Activated naive CD8-positive, alpha-beta T cell treated with anti-CD3 and anti-CD28 coated beads, Interleukin-2, amount 10 ng/mL, durations not matched to agents 7 days and 5 days (primary cell): ENCODE measurements at regions not wholly inside any gene's neighbourhood (a gene's known extent, or its start where the extent isn't known, plus 50 kb on each side); places are given as distances from the start of the nearest gene placed in this dataset.

Experiments used
- ATAC-seq: fragments of 150-1000 bp; cut with Tn5 transposase; one replicate; pipeline ENCODE4 v1.10.0; 2021; ENCODE audit warnings: low read depth, moderate library complexity
- POLR2A ChIA-PET: fragments of 350-600 bp; sonication (Branson Sonifier 250); formaldehyde crosslinking; loops from one replicate; lab custom pipeline; 2021; ENCODE audit warnings: antibody characterized with exemption; lab: Charles Lee
- DNase-seq: peaks from one replicate; pipeline ENCODE4 v3.0.0; 2021
- H3K27ac Mint-ChIP-seq: one replicate; pipeline ENCODE4 v1.8.0; 2022; ENCODE audit warnings: mild to moderate bottlenecking, mixed read lengths
- H3K27me3 Mint-ChIP-seq: one replicate; pipeline ENCODE4 v1.8.0; 2022; ENCODE audit warnings: mild to moderate bottlenecking, moderate library complexity, mixed read lengths
- H3K36me3 Mint-ChIP-seq: one replicate; pipeline ENCODE4 v1.8.0; 2021; ENCODE audit warnings: mild to moderate bottlenecking, mixed read lengths
- H3K4me1 Mint-ChIP-seq: one replicate; pipeline ENCODE4 v1.8.0; 2021; ENCODE audit warnings: mixed read lengths
- H3K4me3 Mint-ChIP-seq: one replicate; pipeline ENCODE4 v1.8.0; 2022; ENCODE audit warnings: mild to moderate bottlenecking, moderate library complexity, mixed read lengths
- H3K9me3 Mint-ChIP-seq: one replicate; pipeline ENCODE4 v1.8.0; 2021; ENCODE audit warnings: mixed read lengths

DNA sequence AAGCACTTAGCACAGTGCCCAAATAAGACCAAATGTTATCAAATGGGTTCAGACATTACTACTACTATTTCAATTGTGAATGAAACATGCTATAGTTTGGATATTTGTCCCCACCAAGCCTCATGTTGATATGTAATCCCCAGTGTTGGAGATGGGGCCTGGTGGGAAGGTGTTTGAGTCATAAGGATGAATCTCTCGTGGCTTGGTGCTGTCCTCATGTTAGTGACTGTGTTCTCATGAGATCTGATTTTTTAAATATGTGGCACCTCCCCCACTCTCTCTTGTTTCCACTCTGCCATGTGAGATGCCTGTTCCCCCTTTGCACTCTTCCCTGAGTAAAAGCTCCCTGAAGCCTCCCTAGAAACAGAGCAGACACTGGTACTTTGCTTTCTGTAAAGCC is 148.7 kb upstream of the TGFBR2 start:
- no peak overlapping the region for H3K27ac Mint-ChIP-seq
- POLR2A ChIA-PET: interaction anchor here (0.6 kb wide), 1 partner anchor 13 kb away, joined by 4 read pairs; no protein-coding TSS in a partner anchor

DNA sequence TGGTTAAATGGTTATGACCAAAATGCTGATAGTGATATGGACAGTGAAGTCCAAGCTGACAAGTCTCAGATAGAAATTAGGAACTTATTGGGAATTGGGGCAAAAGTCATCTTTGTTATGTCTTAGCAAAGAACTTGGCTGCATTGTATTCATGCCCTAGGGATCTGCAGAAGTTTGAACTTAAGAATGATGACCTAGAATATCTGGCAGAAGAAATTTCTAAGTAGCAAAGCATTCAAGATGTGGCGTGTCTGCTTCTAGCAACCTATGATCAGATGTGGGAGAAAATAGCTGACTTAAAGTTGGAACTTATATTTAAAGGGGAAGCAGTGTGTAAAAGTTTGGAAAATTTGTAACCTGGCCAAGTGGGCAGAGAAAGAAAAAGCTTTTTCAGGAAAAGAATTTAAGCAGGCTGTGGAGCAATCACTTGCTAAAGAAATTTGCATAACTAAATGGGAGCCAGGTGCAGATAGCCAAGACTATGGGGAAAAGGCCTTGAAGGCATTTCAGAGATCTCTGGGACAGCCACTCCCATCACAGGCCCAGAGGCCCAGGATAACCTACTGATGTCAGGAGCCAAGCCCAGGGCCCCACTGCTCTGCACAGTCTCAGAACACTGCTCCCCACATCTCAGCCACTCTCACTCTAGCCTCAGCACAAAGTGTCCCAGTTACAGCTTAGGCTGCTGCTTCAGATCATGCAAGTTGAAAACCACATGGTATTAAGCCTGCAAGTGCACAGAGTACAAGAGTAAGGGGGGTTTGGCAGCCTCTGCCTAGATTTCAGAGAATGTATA is 147.8 kb upstream of the TGFBR2 start:
- POLR2A ChIA-PET: no interaction called here
- DNase-seq: no peak
- Mint-ChIP-seq H3K4me3 (no peak overlapping the region), H3K4me1 (peaks cover 6% of the 10 kb centered on the region), H3K9me3 (peaks cover 13% of the 10 kb centered on the region), H3K36me3 (peaks cover 16% of the 10 kb centered on the region), H3K27me3 (no peaks in the 10 kb centered on the region), H3K27ac (no peak overlapping the region)
- no peak for ATAC-seq

More for the DNA sequence above, 148.7 kb upstream of the TGFBR2 start:
- H3K27me3 Mint-ChIP-seq: no peaks in the 10 kb centered on the region
- H3K4me1 Mint-ChIP-seq: peaks cover 6% of the 10 kb centered on the region
- ATAC-seq: no peak
- H3K9me3 Mint-ChIP-seq: peaks cover 12% of the 10 kb centered on the region
- no peak overlapping the region for H3K4me3 Mint-ChIP-seq
- peaks cover 16% of the 10 kb centered on the region for H3K36me3 Mint-ChIP-seq
- no peak for DNase-seq

DNA sequence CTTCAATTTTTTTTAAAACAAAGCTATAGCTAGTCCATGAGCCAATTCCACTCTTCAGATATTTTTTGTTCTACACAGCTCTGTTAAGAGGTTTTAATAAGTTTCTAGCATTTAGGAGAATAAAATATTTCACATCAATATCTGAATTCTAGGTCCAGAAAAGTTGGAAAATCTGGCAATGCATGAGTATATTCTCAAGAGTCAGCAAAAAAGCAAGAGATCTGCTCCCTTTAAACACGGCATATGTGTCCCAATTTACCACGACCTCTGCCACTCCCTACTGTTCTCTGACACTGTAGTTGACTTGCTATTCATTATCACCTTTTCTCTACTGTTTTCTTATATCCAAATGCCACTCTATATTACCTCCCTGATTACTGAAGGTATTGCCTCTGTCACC is 145.1 kb upstream of the TGFBR2 start:
- H3K4me3 Mint-ChIP-seq: no peak overlapping the region
- H3K27ac Mint-ChIP-seq: no peak overlapping the region
- peaks cover 3% of the 10 kb centered on the region for H3K4me1 Mint-ChIP-seq
- peaks cover 12% of the 10 kb centered on the region for H3K9me3 Mint-ChIP-seq
- ATAC-seq (no peak), DNase-seq (no peak)
- peaks cover 14% of the 10 kb centered on the region for H3K36me3 Mint-ChIP-seq
- POLR2A ChIA-PET: no interaction called here
- H3K27me3 Mint-ChIP-seq: no peaks in the 10 kb centered on the region

DNA sequence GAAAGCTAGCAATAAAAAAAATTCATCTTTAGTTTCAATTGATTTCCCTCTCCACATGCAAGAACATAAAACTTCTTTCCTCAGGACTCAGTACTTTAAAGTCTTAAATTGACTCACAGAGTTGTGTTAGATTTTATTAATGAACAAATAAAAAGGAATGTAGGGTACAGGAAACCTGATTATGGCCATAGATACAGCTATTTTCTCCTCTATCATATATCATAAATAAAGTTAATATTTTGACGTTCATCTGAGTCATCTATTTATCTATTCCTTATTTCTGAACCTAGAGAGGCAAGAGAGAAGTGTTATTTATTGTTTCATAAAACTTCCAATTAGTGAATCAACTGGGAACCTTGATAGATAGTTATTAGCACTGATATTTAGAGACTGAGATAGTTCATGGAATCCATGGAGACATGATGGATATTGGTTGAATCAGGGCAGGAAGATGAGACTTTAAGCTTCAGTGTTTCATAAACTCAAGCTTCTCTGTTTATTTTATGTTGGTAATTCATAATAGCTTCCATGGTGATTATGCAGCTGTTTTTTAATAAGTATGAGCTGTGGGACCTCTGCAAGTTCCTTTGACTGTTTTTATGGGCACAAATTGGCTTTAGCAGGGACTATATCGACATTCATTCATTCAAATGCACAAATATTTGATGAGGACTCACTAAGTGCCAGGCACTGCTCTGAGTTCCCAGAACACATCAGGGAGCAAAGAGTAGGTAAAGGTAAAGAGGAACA is 143.5 kb upstream of the TGFBR2 start:
- H3K27ac Mint-ChIP-seq: no peak overlapping the region
- no peaks in the 10 kb centered on the region for H3K4me1 Mint-ChIP-seq
- H3K9me3 Mint-ChIP-seq: peaks cover 12% of the 10 kb centered on the region
- no peak overlapping the region for H3K4me3 Mint-ChIP-seq
- peaks cover 11% of the 10 kb centered on the region for H3K36me3 Mint-ChIP-seq
- DNase-seq: no peak
- POLR2A ChIA-PET: no interaction called here
- ATAC-seq: no peak
- H3K27me3 Mint-ChIP-seq: no peaks in the 10 kb centered on the region

DNA sequence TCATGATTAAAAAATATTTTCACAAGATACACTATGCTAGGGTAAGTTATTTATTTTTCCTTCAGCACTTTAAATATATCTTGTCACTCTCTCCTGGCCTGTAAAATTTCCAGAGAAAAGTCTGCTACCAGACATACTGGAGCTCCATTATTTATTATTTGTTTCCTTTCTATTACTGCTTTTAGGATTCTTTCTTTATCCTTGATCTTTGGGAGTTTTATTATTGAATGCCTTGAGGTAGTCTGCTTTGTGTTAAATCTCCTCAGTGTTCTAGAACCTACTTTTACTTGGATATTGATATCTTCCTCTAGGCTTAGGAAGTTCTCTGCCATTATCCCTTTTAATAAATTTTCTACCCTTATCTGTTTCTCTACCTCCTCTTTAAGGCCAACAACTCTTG is 142.0 kb upstream of the TGFBR2 start:
- H3K27me3 Mint-ChIP-seq: no peaks in the 10 kb centered on the region
- no peak overlapping the region for H3K27ac Mint-ChIP-seq
- H3K9me3 Mint-ChIP-seq: peaks cover 11% of the 10 kb centered on the region
- H3K4me1 Mint-ChIP-seq: peaks cover 1% of the 10 kb centered on the region
- ATAC-seq (no peak), DNase-seq (no peak)
- H3K4me3 Mint-ChIP-seq: no peak overlapping the region
- H3K36me3 Mint-ChIP-seq: peaks cover 13% of the 10 kb centered on the region
- POLR2A ChIA-PET: no interaction called here

DNA sequence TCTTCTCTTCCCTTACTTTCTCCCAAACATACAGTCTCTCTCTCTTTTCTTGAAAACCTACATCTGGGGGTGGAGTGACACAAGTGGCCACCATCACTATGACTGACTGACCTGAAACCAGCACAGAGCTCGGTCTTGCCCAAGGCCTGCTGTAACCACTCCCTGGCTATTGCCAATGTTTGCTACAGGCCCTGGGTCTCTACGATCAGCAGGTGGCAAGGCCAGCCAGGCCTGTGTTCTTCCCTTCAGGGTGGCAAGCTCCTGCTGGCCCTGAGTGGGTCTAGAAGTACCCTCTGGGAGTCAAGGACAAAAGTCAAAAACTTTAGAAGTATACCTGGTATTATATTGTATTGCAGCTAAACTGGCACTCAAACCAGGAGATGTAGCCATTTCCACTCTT is 140.9 kb upstream of the TGFBR2 start:
- Mint-ChIP-seq H3K4me3 (no peak overlapping the region), H3K27ac (no peak overlapping the region), H3K9me3 (peaks cover 11% of the 10 kb centered on the region), H3K27me3 (no peaks in the 10 kb centered on the region), H3K4me1 (peaks cover 4% of the 10 kb centered on the region), H3K36me3 (peaks cover 8% of the 10 kb centered on the region)
- DNase-seq (no peak), ATAC-seq (no peak)
- POLR2A ChIA-PET: no interaction called here

DNA sequence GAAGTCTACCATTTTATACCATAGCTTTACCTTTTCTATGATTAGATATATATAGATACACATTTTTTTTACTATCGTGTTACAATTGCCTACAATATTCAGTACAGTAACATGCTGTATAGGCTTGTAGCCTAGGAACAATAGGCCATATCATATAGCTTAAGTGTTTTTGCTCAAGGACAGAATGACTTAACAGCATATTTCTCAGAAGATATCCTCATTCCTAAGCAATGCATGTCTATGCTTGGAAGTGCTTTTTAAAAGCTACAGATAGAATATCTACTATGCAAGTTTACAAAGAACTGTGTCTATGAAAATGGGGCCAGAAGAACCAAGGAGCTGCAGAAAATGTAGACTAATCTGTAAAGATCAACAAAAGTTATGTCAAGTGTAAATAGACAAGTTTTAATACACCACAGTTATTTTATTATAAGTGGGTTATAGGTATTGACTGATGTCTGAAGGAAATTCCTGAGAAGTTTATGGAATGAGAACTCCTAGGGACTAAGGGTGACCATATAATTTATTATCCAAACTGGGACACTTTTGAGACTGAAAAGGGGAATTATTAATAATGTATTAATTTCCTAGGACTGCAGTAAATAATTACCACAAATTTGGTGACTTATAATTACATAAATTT is 138.7 kb upstream of the TGFBR2 start:
- Mint-ChIP-seq H3K27ac (no peak overlapping the region), H3K9me3 (peaks cover 9% of the 10 kb centered on the region)
- DNase-seq: no peak

DNA sequence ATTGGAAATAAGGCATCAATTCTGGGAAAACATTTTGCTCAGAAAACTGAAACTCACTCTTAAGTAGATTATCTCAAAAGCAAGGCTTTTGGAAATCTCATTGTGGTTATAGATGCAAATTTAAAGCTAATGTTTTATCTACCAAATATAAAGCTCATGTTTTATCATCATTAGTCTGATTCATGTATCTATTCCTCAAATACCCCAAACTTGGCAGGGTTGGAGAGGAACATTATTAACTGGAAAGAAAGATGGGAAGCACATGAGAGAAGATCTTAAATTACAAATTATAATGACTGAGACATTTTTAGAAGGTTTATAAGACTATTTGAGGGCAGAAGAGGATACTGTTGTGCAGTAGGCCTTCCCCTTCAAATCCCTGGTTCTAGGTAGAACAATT is 137.3 kb upstream of the TGFBR2 start:
- peaks cover 10% of the 10 kb centered on the region for H3K36me3 Mint-ChIP-seq
- ATAC-seq (no peak), DNase-seq (no peak)
- H3K9me3 Mint-ChIP-seq: peaks cover 9% of the 10 kb centered on the region
- no peaks in the 10 kb centered on the region for H3K27me3 Mint-ChIP-seq
- peaks cover 5% of the 10 kb centered on the region for H3K4me1 Mint-ChIP-seq
- H3K4me3 Mint-ChIP-seq: no peak overlapping the region
- POLR2A ChIA-PET: no interaction called here
- no peak overlapping the region for H3K27ac Mint-ChIP-seq

More for the DNA sequence above, 138.7 kb upstream of the TGFBR2 start:
- POLR2A ChIA-PET: no interaction called here
- peaks cover 5% of the 10 kb centered on the region for H3K4me1 Mint-ChIP-seq
- peaks cover 4% of the 10 kb centered on the region for H3K36me3 Mint-ChIP-seq
- H3K4me3 Mint-ChIP-seq: no peak overlapping the region
- no peak for ATAC-seq
- no peaks in the 10 kb centered on the region for H3K27me3 Mint-ChIP-seq

DNA sequence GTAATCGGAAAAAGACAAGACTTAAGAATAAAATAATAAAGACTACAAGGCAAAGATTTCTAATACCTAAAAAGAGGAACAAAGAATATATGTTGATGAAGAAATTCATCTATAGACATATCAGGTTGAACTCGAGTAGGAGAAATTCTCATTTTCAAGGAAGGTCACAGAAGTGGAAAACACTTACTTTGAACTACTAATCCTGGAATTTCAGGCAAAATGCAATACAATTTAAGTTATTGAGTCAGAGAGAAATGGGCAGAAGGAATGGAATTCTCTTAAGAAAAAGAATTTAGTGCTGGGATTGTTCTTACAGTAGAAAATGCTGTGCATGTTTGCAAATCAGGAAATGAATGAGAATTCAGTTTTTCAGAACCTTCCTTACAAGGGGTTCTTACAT is 135.9 kb upstream of the TGFBR2 start:
- Mint-ChIP-seq H3K27me3 (no peaks in the 10 kb centered on the region), H3K4me1 (peaks cover 14% of the 10 kb centered on the region), H3K27ac (no peak overlapping the region), H3K9me3 (peaks cover 9% of the 10 kb centered on the region), H3K4me3 (no peak overlapping the region), H3K36me3 (peaks cover 11% of the 10 kb centered on the region)
- ATAC-seq: no peak
- DNase-seq: no peak
- POLR2A ChIA-PET: no interaction called here

DNA sequence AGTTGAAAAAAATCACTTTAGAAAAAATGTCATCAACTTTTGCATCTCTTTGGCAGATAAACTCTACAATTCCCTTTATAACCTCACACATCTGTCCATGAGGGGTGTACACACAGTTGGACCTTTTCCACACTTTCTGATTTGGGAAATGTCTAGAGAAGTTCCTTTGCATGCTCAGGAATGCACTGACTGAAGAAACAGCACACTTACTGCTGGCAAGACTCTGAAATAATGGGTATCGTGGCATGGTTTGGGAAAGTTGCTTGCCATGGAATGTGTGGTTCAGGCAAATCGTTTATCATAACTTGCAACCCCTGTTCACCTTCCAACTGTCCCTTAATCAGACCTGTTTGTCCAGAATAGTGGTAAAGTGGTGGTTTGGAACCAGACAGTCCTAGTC is 135.3 kb upstream of the TGFBR2 start:
- no peak for ATAC-seq
- H3K27me3 Mint-ChIP-seq: no peaks in the 10 kb centered on the region
- H3K27ac Mint-ChIP-seq: no peak overlapping the region

DNA sequence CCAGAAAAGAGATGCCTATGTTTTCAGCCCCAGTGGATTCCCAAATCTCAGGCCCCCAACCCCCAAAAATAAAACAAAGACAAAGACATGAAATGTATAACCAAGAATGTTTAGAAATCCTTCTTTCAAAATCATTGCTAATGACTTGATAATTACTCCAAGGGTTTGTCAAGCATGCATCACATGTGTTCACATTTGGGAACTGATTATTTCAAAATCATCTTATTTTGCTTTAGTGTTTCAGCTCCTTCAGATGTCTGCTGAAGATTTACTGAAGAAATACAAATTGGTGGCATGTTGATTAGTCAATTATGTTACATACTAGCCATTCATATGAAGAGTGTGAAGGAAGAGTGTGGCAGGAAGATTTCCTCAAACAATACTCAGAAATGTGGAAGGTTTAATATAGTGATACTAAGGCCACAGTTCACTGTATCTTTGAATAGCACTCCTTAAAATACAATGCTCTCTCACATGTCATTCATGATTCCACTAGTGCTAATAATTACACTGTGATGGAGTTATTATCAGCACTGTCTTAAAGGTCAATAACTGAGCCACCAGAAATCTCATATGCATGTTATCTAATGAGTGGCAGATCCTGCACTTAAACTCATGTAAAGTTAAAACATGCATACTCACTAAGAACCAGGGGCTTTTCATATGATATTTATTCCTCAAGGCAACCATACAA is 134.5 kb upstream of the TGFBR2 start:
- no peaks in the 10 kb centered on the region for H3K27me3 Mint-ChIP-seq
- no peak overlapping the region for H3K27ac Mint-ChIP-seq
- POLR2A ChIA-PET: no interaction called here
- H3K36me3 Mint-ChIP-seq: peaks cover 11% of the 10 kb centered on the region
- peaks cover 15% of the 10 kb centered on the region for H3K4me1 Mint-ChIP-seq
- no peak overlapping the region for H3K4me3 Mint-ChIP-seq
- ATAC-seq: no peak
- DNase-seq: no peak
- peaks cover 9% of the 10 kb centered on the region for H3K9me3 Mint-ChIP-seq

More for the DNA sequence above, 135.3 kb upstream of the TGFBR2 start:
- H3K4me3 Mint-ChIP-seq: no peak overlapping the region
- peaks cover 9% of the 10 kb centered on the region for H3K9me3 Mint-ChIP-seq
- peaks cover 11% of the 10 kb centered on the region for H3K36me3 Mint-ChIP-seq
- H3K4me1 Mint-ChIP-seq: peaks cover 15% of the 10 kb centered on the region
- POLR2A ChIA-PET: no interaction called here
- DNase-seq: no peak

DNA sequence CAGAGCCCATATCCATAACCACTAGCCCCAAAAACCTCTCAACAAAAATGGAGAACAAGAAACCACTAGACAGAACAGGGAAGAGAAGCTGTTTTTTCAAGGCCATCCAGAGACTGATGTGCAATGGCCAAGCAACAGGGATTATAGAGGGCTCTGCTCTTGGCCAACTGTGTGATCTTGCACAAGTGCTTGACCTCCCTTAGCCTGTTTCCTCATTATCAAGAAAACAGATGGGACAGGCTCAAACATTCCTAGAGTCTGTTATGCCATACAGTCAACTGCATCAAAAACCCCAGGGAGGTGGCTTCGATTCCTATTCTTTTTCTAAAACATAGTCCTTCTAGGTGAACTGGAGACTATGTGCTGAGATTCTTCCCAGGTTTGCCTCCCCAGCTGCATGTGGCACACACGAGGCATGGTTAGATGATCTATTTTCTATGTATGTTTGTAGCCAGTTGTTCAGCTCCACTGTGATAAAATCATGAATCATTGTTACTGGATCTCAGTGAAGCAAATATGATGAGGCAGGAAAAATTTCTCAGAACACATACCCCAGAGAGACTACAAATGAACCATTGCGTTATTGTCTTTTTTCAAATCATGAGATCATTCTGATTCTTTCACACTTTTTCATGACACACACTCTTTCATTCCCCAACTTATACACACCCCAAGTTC is 132.9 kb upstream of the TGFBR2 start:
- POLR2A ChIA-PET: no interaction called here
- no peak for ATAC-seq
- no peak overlapping the region for H3K4me3 Mint-ChIP-seq
- H3K27me3 Mint-ChIP-seq: no peaks in the 10 kb centered on the region
- peaks cover 25% of the 10 kb centered on the region for H3K4me1 Mint-ChIP-seq
- no peak for DNase-seq
- peaks cover 9% of the 10 kb centered on the region for H3K9me3 Mint-ChIP-seq
- H3K27ac Mint-ChIP-seq: no peak overlapping the region
- peaks cover 11% of the 10 kb centered on the region for H3K36me3 Mint-ChIP-seq

DNA sequence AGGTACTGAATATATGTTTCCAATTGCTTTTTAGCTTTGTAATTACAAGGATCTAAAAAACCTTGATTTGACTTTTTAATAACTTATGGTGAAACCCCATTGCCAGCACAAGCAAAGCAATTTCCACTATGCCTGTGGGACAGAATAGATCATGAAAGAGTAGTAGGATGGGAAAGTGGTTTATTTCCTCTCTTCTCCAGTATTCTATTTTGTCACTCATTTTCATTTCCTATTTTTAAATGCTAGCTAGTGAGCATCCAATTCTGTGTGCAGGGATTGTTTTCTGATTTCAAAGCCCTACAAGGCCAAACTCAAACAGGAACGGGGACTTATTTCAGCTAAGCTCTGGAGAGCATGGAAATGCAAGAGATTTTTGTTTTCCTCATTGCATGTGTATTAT is 132.0 kb upstream of the TGFBR2 start:
- POLR2A ChIA-PET: no interaction called here
- Mint-ChIP-seq H3K36me3 (peaks cover 11% of the 10 kb centered on the region), H3K4me3 (no peak overlapping the region), H3K9me3 (peaks cover 8% of the 10 kb centered on the region), H3K27me3 (no peaks in the 10 kb centered on the region), H3K4me1 (peaks cover 24% of the 10 kb centered on the region), H3K27ac (no peak overlapping the region)
- DNase-seq (no peak), ATAC-seq (no peak)
